ENCODE measurements at regions not wholly inside any gene's neighbourhood (a gene's known extent, or its start where the extent isn't known, plus 50 kb on each side); places are given as distances from the start of the nearest gene placed in this dataset.

DNA sequence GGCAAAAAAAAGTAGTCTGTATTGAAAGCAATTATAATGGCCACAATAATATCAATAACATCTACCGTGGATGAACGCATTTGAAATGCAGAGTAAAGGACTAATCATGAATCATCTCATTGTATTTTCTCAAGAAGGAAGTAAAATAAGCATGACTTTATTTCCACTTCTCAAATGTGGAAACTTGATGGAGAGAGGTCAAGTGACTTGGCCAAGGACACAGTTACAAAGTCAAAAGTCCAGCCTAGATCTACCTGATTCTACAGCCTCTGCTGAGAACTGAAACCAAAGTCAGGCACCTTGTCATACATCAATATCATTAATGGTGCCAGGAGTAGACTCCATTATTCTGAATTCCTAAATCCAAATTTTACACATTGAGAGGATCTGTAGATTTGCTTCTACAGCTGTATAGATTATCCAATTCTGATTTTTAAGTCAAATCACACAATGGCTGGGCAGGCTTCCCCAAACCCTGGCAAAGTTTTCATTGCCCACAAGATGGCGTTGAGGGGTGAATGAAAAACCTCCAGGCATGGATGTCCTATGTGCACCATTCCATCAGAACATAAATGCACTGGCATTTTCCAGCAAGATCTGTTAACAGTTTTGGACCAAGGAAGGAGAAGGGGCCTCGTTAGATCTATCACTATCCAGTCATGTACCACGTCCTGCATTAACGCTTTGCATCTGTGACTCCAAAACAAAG is 423.1 kb downstream of the MAFB start:
- no peak for DNase-seq

- no peak for DNase-seq
These were observed 426.8 kb downstream of the MAFB start for GRCh38 chr20:40262219-40262618.

DNA sequence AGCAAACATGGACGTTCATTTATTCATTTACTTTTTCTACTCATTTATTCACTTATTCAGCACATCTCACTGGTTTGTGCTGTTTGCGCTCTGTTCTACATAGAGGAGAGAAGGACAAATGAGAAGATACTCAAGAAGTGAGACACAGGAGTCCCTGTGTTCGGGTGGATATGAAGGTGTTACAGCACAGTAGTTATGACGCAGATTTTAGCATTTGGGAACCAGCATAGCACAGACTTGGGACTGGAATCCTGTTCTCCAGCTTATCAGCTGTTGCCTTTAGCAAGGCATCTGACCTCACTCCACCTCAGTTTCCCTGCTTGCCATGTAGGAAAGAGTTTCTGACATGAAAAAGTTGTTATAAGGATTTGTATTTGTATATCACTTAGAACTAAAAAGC is 430.1 kb downstream of the MAFB start:
- DNase-seq, result no peak

DNA sequence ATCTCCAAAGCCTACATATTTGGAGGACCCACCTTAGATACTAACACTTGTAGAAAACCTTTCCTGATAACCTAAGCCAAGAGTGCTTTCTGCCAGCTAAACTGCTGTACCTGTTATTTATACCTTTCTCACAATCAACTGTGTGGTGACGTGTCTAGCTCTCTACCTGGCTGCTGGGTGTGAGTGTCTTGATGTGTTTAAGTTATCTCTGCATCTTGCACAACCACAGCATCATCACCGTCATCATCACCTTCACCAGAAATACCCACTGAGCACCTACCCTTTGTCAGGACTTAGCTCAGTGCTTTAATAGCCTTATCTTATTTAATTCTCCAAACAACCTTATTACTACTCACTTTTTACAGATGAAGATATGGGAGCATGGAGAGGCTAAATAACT is 431.3 kb downstream of the MAFB start:
- DNase-seq, result no peak

DNA sequence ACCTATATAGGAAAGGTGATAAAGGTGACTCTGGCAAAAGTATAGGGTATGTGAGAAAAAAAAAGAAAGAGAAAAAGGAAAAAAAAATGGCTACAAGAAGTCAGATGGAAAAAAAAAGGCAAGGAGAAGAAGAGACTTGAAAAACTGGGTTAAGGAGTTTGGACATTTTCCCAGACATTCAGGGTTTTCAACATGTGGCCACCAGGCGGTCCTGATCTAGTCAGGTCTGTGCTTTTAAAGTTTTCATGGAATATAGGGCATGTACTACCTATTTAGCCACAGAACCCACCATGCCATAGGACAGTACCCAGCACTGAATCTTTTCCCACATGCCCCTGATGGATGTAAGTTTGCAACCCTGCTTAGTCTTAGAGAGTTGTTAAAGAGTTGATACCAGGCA is 433.7 kb downstream of the MAFB start:
- no peak for DNase-seq

- no peak for DNase-seq
These were observed 434.8 kb downstream of the MAFB start for GRCh38 chr20:40254023-40254772.

- DNase-seq, result no peak
These were observed 437.6 kb downstream of the MAFB start for GRCh38 chr20:40251284-40251932.

GRCh38 chr20:40249805-40250204 is 439.2 kb downstream of the MAFB start:
- no peak for DNase-seq

GRCh38 chr20:40245829-40246228 is 443.2 kb downstream of the MAFB start:
- no peak for DNase-seq

DNA sequence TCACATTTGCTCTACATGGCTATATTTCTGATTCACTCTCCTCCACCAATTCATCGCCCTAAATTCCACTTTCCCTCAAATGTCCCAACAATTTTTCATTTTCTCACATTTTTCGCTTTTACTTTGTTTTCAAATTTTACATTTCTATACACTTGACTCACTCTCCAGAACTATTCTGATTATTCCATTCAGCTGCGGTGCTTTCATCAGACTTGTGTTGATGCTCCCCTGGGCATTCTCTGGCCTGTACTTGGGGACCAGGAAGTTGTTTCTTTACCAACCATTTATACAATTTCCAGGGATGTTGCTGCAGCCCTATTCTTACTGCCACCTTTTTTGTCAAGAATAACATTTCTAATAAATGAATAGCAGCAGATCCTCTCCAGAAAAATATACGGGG is 444.8 kb downstream of the MAFB start:
- no peak for DNase-seq

DNA sequence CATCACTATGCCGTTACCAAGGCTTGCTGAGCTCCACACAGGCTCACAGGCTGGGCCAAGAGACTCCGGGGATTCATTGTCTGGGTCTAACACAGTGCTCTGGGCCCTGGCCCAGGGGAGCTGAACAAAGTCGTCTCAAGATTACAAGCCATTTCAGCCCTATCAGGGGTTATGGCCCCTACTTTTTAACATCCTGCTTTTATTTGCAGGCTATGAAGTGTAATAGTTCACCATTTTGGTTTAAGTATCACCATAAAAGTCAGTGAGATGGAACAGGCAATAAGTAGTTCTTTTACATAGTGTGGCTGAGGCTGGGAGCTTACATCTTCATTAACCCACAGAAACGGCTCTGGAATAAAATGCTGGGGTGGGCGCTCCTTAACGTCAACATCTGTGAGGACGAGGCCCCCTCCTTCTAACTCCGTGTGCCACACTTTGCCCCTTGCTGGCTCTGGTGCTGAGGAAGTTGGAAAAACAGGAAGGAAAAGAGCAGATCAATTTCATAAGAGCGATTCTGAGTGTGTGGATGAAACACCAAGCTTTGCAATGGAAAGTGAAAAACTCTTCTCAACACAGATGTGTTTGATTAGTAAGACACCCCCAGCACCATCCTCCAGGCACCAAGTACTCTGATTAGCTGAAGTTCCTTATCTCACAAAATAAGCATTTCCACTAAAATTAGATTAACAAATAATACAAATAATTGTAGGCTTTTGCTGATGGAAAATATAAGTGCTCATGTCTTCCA is 447.3 kb downstream of the MAFB start:
- no peak for DNase-seq

- DNase-seq, result no peak
These were observed 450.5 kb downstream of the MAFB start for GRCh38 chr20:40238511-40238910.

- no peak for DNase-seq
These were observed 454.4 kb downstream of the MAFB start for GRCh38 chr20:40234593-40234992.

GRCh38 chr20:40233406-40233805 is 455.6 kb downstream of the MAFB start:
- no peak for DNase-seq

DNA sequence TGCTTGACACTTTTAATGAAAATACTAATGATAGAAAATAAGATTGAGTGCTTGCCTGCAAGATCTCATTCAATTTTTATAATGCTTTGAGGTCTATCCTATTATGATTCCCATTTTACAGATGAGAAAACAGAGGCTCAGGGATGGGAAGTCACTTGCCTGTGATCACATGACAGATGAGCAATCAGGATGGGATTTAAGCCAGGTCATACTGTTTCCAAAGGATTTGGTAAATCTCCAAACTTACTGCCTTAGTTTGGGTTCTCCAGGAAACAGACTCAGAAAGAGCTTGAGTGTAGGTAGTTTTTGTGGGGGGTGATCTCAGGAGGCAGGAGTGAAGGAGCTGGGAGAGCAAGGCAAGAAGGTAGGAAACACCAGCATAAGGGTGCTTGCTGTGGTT is 456.3 kb downstream of the MAFB start:
- DNase-seq, result no peak

GRCh38 chr20:40232273-40232672 is 456.8 kb downstream of the MAFB start:
- DNase-seq, result no peak

DNA sequence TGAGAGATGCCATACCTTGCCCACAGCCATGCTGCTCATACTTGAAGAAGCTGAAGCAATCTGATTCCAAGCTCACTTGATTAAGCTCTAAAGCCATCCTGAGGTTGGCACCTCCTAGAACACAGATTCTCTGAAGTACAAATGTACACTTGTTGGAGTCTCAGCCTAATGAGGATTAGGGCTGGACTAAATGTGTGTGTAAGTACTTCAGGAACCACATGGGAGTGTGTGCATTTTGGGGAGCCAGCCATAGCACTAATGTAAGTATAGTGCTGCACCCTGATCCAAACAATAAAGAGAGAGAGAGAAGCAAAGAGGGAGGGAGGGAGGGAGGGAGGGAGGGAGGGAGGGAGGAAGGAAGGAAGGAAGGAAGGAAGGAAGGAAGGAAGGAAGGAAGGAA is 458.6 kb downstream of the MAFB start:
- DNase-seq, result no peak

DNA sequence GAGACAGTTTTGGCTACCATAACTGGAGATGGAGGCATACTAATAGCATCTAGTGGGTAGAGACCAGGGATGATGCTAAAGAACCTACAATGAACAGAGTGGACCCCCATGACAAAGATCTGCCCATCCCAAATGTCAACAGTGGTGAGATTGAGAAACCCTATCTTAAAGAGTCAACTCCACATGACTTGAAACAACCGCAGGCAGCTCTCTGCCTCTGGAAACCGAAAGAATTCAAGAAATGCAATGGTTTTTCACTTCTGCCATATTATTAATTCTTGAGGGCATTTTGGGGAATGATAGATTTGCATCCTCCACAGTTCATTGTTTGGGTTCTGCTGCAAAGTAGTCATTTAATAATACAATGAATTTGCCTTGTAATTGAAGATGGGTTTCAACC is 463.4 kb downstream of the MAFB start:
- DNase-seq, result no peak

DNA sequence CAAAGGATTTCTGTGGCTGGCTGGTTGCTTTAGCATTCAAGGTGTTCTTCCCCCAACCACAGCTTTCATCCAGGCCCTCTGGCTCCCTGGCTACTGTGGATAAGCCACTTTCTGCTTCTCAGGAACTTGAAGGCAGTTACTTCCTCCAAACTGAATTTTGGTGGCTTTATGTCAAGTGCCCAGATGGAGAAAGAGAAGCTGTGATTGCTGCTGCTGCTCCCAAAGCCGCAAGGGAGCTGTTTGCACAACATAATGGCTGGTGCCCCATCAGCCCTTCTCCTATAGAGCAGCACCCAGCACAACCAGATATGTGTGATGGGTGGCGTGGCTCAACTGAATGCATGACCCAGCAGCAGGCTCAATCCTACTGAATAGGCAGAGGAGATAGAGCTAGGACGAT is 465.2 kb downstream of the MAFB start:
- no peak for DNase-seq

DNA sequence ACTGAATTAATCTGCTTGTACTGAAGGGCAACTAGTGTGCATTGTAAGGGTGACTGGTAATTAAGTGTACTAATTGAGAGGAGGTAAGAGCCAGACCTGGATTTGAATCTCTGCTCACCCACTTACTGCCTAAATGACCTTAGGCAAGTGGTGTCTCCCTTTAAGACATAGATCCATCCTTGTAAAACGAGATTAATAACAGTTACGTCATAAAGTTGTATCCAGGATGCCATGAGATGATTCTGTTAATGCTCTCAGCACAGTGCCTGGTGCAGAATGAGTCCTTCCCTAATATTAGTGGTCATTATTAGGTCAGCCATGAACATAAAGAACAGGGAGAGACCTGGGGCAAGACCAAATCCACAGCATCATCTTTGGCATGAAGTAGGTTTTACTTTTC is 470.1 kb downstream of the MAFB start:
- DNase-seq, result no peak

DNA sequence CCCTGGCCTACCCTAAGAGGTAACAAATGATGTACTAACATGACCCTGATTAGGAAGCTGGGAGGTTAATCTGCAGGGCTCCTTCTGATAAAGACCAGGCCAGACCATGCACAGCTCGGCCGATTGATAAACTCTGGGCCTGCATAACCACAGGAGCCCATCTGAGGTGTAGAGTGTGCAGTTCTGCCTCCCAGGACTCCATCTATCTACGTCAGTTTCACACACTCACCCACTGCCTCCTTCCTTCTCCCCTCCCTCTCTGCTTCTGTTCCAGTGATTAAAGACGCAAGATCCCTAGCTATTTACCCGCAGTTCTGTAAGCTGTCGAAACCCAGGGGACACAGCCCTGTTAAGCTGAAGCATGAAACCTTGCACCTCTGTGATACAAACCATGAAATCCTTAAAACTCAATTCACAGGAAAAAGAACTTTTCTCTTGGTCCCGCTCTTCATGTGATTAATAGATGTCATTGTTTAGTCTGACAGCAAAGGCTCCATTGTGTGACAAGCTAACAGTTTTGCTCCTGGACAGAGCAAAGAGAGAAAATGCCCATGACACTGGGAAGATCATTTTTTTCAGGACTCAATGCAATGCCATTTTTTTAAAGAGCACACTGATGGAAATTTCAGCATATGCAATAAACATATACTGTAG is 470.6 kb downstream of the MAFB start:
- DNase-seq, result no peak

- no peak for DNase-seq
These were observed 481.4 kb downstream of the MAFB start for GRCh38 chr20:40207655-40208054.

DNA sequence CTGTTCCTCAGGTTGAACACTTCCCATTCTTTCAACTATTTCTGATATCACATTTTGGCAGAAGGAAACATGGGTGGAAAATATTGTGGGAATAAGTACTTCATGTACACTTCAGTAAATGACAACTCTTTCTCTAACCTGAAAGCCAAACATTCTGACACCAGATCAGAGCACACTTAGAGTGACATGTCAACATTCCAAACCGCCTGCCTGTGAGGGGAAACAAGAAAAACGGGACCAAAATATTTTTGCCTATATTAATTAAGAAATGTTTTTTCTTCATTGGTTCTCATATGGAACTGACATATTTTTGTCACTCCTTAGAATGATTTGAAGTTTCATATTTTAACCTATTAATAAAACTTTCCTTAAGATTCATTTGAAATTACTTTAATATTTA is 483.1 kb downstream of the MAFB start:
- DNase-seq, result no peak
